ENCODE measurements at regions not wholly inside any gene's neighbourhood (a gene's known extent, or its start where the extent isn't known, plus 50 kb on each side); places are given as distances from the start of the nearest gene placed in this dataset.
"Not testable (repeated sequence)": the region's sequence is repeated elsewhere in the genome, so short reads cannot be mapped to it uniquely, and the experiment has no call there.

DNA sequence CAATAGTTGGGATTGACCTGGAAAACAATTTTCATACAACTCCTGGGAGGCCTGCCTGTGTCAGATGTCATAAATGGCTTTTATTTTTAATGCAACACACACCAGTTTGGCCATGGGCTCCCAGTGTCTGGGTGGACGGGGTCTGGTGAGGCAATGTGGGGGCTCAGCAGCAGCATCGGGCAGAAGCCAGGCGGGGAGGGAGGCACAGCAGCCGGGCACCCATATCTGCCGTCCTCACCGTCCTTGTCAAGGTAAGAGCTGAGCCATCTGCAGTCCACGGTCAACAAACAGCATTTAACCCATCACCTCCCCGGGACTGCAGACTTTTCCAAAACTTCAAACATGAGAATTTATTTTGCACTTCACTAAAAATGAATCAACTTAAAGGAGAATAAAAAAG, 154.0 kb upstream of the ZNF469 start:
- DNase-seq (ENCODE audit: low spot score): not testable (repeated sequence)

DNA sequence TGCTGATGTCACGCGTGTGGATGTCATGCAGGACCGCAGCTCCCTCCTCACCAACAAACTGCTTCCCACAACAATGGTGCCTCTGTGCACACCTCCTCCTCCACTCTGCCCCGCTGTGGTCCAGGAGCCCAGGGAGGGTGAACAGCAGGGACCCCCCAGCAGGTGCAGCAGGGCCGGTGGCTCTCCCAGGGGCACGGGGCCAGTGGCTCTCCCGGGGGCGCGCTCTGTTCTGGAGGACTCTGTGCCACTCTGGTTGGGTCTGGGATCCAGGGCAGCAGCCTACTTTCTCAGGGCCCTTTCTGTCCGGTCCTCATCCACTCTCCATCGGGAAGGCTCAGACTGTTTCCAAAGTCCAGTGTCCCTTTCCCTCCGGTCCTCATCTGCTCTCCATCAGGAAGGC, 153.0 kb upstream of the ZNF469 start:
- DNase-seq (ENCODE audit: low spot score): not testable (repeated sequence)

DNA sequence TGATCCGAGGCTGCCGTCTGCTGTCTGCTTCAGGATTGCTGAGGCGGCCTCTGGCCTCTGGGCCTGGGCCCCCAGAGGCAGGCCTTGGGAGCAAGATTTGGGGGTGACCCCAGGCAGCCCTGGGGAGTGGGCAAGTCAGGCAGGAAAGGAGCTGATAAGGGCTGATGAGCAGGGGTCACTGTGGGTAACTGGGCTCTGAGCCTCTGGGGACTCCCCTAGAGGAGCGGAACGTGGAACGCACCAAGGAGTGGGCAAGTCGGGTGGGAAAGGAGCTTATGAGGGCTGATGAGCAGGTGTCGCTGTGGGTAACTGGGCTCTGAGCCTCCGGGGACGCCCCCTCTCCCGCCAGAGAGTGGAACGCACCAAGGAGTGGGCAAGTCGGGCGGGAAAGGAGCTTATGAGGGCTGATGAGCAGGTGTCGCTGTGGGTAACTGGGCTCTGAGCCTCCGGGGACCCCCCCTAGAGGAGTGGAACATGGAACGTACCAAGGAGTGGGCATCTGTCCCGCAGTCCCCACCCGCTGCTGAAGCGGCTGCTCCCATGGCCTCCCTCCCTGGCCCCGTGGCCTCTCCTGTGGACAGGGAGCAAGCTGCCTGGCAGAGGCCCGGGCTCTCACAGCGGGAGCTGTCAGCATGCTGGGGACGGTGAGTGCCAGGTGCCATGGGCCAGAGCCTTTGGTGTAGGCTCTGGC, 152.3 kb upstream of the ZNF469 start:
- not testable (repeated sequence) for DNase-seq (ENCODE audit: low spot score)

DNA sequence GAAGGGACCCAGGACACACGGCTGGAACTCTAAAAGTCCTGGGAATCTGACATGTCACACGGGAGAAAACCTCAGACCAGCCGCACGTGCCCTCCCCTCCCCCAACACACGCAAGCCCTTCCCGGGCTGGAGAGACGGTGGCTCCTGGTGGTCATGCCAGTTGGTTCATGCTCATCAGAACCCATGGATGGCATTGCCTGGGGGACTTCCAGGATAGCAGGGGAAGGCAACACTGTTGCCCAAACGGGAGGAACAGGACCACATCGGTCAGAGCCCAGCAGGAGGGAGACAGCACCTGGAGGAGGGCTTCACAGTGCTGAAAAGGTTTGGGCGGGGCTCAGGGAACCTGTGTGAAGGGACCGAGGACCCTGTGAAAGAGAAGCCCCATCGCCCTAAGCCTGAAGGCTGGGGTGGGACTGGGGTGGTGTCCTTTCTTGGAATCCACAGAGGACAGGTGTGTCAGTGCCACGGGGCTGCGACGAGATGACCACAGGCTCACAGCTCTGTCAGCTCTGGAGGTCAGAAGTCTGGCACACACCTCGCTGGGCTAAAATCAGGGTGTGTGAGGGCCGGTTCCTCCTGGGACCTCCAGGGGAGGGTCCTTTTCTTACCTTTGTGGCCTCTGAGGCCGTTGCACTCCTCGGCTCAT, 151.7 kb upstream of the ZNF469 start:
- not testable (repeated sequence) for DNase-seq (ENCODE audit: low spot score)

DNA sequence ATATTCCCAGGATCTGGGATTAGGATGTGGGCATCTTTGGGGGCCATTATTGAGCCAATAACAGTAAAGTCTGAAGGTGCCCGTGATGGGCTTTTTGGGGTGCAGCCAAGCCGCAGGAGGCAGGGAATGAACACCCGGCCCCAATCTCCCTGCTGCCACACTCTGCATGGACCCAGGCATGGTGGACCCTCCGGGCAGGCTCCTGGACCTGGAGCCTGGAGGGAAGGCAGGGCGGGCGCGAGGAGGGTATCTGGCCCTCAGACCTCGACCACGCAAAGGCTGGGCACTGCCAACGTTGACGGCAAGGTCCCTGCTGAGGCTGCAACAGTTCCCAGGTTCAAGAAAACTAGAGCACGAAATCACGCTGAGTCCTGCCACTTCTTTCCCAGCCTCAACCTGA, 150.9 kb upstream of the ZNF469 start:
- not testable (repeated sequence) for DNase-seq (ENCODE audit: low spot score)

DNA sequence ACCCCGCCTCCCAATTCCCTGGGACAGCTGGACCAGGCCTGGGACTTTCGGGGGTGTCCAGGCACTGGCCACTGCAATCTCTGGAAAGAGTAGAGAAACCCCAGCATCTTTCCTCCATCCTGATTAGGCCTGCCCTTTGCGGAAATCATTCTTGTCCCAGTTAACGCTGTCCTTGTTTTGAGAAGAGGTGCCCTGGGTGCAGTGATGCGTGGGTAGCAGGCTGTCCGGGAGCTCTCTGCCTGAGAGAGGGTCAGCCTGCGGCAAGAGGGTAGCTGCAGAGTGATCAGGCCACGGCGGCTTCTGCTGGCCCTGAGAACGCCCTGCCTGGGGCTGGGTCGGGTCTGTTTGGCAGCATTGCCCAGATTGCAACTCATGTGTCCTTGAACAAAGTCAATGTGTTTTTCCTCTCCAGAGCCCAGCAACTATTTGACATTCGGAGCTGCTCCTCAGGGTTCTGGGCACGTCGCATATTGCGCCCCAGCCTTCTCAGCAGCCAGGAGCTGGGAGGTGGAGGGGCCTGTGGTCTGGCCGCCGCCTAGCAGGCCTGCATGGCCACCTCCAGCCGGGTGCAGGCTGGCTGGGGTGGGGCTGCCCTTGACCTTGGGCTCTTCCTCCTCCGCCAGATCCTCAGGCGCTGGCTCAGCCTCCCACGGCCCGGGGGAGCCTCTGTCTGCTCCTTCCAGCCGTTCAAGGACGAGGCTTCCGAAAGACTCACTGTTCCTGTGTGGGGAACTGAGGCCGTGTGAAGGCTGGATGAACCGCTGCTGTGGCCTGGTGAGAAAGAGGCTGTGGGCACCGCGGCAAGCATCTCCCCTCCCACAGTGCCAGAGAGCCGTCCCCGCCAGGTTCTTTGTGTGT, 150.1 kb upstream of the ZNF469 start:
- not testable (repeated sequence) for DNase-seq (ENCODE audit: low spot score)

DNA sequence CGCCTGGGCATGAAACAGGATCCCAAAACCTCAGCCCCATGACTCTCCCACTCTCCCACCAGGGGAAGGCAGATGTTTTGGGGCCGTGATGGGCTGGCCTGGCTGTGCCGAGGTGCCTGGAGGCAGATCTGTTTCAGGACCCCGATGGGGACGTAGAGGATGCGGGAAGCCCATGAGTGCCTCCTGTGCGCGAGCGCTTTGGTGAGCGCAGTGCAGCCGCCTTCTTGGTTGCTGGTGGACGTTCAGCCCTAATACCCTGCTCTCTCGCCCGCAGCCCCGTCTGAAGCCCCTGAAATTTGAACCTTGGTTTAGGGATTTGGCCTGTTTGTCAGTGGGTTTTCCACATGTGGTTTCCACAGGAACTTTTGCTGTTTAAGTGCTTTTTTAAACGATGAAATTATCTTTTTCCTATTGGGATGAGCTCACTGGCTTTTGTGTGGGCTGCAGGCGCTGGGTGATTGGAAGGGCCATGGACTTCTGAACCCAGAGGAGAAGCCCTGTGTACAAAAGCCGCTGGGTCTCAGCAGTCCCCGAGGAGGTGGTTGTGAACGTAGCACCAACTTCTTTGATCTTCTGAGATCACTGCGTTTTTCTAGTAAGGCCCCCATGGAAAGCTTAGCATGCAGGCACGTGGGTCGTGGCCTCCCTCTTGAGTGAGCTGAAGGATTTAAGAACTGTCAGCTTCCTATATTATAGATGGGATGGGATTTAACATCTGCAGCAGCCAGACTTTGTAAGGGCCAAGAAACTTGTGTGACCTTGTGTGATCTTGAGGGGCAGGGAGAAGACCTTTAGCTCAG, 148.9 kb upstream of the ZNF469 start:
- DNase-seq (ENCODE audit: low spot score): not testable (repeated sequence)

DNA sequence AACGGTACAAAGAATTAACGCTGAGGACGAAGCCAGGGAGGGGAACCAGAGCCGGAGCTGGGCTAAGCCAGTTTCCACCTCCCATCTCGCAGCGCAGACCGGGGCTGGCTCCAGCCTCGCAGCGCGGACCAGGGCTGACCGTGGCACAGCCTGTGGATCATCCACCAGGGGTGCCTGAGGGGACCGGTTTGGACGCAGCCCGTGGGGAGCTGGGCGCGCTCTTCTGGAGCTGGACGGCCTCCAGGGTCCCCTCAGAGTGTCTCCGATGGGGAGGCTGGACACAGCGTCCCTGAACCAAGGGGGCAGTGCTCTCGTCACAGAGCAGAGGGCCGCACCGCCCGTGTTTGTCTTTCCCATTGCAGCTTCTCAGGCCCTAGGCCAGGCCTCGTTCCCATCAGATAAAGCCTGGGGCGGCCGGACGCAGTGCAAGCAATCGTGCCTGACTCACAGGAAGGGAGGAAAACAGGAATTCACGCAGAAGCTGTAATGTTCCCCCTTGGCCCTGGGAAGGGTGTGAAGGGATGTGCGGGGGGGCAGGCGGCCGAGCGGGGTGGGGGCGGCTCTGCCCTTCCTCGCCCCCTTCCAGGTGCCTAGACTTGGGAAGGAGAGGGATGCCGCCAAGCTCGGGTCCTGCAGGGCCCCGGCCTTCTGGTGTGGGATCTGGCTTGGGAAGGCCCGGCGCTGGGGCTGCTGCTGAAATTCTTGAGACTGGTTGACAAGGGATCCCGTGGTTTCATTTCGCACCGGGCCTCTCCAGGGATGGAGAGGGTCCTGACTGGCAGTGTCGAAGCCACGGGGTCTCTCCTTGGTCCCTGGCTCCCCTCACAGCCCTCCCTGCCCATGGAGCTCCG, 148.1 kb upstream of the ZNF469 start:
- DNase-seq (ENCODE audit: low spot score): not testable (repeated sequence)

DNA sequence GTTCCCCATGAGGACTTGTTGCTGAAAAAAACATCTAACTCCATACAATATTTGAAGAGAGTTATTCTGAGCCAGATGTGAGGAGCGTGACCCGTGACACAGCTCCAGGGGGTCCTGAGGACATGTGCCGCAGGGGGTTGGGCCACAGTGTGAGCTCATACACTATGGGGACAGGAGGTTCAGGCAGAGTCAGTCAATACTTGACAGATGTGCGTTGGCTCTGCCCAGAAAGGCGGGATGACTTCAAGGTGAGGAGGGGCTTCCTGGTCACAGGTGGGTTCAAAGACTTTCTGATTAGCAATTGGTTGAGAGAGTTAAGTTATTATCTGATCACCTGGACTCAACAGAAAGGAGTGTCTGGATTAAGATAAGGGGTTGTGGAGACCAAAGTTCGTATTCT, 147.1 kb upstream of the ZNF469 start:
- DNase-seq (ENCODE audit: low spot score): not testable (repeated sequence)

DNA sequence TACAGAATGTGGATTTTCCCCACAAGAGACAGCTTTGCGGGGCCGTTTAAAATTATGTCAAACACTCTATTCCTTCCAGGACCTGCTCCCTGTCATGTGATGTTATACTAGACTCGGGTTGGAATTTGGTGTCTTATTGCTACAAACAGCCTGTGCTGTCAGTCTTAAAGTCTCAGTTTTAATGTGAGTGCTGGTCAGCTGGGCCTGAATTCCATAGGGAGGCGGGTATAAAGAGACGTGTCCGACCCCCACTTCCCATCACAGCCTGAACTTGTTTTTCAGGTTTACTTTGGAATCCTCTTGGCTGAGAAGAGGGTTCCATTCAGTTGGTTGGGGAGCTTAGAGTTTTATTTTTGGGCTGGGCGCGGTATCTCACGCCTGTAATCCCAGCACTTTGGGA, 146.5 kb upstream of the ZNF469 start:
- peak; percentile 20 for DNase-seq (ENCODE audit: low spot score)

DNA sequence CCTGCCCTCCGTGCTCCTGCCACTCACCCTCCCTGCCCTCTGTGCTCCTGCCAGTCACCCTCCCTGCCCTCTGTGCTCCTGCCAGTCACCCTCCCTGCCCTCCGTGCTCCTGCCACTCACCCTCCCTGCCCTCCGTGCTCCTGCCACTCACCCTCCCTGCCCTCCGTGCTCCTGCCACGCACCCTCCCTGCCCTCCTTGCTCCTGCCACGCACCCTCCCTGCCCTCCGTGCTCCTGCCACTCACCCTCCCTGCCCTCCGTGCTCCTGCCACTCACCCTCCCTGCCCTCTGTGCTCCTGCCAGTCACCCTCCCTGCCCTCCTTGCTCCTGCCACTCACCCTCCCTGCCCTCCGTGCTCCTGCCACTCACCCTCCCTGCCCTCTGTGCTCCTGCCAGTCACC, 145.4 kb upstream of the ZNF469 start:
- not testable (repeated sequence) for DNase-seq (ENCODE audit: low spot score)

DNA sequence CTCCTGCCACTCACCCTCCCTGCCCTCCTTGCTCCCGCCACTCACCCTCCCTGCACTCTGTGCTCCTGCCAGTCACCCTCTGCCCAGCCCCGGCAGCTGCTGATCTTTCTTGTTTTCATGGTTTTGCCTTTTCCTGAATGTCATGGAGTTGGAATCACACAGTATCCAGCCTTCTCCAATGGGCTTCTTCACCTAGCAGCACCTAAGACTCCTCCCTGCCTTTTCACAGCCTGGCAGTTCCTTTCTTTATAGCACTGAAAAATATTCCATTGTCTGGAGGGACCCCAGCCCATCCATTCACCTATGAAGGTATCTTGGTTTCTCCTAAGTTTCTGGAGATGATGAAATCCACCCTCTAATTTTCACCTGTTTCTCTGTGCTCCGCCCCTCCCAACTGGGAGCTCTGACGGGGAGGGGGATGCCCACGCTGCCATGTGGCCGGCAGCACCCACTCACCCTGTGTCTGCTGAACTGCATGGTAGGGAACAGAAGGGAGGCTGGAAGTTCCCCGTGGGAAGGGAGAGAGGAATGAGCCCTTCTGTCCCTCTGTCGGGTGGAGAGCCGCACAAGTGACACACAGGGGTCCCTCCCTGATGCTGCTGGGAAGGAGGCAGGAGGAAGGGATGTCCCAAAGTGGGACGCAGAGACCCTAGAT, 144.9 kb upstream of the ZNF469 start:
- DNase-seq (ENCODE audit: low spot score): not testable (repeated sequence)

DNA sequence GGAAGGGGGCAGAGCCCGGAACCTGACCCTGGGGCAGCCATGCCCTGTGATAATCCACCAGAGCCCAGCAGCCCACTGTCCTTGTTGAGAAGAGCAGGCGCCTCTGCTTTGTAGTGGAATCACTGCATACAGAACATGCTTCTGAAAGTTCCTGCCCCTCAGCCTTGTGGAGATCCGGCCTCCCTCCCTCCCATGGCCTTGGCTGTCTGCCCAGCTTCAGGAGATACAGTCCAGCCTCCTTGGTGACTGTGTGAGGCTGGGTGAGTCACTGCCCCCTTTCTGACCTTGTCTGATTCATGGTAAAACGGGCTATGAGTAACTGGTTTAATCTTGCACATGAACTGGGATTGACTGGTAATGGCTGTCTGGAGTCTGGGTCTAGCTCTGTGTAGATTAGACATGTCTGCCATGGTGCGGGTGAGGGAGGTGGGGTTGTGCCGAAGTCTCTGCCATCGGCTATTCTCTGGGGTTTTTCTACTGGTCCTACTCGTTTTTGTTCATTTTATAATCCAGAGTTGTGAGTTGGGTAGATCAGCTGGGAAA, 144.0 kb upstream of the ZNF469 start:
- peak; percentile 85 for DNase-seq (ENCODE audit: low spot score)

DNA sequence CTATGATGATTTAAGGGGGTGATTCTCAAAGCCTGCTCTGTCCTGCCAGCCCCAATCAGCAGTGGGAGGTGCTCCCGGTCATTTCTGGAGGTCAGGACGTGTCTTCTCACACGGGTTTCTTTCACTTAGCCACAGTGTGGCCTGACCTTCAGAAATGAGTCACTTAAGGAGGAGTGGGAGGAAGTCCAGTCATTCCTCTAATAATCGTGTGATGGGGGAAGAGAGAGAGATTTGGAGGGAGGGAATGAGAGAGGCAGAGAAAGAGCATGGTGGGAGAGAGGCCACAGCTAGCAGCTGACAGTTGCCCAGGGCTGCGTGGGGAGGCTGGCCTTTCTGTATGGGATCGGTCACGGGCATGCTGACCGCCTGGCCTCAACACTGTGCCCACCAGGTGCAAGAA, 142.6 kb upstream of the ZNF469 start:
- not testable (repeated sequence) for DNase-seq (ENCODE audit: low spot score)

DNA sequence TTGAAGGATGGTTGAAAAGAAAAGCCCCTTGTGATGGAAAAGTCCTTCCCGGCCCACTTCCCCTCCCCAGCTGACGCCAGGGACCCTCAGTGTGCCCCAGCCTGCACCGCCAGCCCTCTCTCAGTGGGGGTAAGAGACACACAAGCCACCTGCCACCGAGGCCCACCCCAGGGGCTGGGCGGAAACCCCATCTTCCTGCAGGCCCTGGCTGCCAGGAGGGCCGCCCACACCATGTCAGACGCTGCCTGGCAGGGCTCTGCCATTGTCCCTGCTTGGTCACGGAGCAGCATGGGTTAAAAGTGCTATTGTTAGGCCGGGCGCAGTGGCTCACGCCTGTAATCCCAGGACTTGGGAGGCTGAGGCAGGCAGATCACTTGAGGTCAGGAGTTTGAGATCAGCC, 142.0 kb upstream of the ZNF469 start:
- not testable (repeated sequence) for DNase-seq (ENCODE audit: low spot score)

DNA sequence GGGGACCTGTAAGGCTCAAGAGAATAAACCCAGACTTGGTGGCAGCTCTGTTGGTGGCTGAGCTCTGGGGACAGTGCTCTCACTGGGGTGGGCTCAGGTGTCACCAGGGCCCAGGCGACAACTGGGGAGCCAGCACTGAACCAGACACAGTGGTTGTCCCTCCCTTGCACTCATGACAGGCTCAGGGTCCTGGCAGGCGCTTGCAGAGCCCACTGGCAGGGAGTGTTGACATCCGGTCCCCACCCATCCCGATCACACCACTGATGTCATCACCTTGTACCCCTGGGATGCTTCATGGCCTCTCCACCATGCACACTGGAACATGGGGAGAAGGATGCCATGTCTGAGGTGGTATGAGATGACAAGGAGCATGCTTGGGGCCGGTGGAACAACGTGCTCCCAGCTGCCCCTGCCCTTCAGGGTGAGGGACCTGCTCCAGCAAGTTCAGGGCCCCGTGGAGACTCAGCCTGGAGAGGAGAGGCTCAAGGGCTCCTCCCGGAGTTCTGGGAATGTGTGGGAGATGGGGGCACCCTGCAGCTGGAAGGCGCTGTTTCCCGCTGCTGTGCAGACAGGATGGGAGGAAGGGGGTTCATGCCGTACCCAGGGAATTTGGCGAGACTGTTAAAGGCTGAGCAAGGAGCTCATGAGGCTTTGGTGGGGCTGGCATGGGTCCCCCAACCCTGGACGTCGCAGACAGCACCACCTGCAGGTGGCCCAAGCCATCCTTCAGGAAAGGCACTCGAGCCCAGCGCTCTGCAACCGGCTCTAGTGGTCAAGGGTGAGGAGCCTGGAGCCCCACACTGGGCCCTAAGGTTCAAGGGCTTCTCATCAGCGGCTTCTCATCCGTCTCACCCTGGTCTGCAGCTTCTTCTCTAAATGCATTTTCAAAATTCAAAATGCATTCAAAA, 141.1 kb upstream of the ZNF469 start:
- DNase-seq (ENCODE audit: low spot score): not testable (repeated sequence)

DNA sequence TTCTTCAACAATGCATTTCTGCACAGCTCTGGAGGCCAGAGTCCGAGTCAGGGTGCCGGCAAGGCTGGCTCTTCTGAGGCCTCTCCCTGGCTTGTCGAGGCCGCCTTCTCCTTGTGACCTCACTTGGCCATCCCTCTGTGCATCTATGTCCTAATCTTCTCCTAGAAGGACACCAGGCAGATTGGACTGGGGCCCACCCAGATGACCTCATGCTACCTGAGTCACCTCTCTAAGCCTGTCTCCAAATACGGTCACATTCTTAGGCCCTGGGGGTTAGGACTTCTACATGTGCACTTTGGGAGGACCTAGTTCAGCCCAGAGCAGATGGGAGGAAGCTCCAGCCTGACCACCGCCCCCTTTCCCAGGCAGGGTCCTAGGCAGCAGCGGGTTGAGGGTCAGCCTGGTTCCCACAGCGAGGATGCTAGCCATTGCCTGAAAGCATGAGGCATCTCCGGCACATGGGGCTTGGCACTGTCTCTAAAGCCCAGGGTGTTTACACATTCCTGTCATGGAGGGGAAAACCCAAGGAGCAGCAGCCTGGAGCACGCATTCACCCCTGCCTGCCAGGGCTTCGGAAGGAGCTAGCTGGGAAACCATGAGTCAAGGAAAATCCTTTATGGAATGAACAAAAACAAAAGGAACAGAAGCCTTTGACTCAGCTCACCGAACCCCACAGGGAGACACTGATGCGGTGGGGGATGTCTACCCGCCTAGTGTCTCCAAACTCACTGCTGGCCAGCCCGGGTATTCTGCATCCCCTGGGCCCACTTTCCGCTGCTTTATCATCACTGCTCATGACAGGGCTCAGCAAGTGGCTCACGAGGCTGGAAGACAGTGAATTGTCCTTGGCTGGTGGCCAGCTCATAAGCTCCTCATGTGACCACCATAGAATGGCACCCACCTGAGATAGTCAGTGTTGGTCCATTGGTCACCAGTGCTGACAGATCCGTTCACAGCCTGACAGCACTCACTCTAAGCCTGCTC, 140.2 kb upstream of the ZNF469 start:
- not testable (repeated sequence) for DNase-seq (ENCODE audit: low spot score)

DNA sequence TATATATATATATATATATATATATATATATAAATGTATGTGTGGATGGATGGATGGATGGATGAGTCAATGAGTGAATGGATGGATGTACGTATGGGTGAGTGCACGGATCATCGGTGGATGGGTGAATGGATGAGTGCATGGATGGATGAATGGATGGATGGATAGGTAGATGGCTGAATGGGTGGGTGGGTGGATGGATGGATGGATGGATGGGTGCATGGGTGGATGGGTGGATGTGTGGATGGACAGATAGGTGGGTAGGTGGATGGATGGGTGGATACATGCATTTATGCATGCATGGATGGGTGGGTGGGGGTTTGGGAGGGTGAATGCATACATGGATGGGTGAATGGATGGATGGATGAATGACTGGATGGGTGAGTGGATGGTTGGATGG, 138.8 kb upstream of the ZNF469 start:
- not testable (repeated sequence) for DNase-seq (ENCODE audit: low spot score)

Measured in LoVo (cell line).